Motor neuron (in vitro differentiated cells): ENCODE measurements at regions not wholly inside any gene's neighbourhood (a gene's known extent, or its start where the extent isn't known, plus 50 kb on each side); places are given as distances from the start of the nearest gene placed in this dataset.
"Not testable (repeated sequence)": the region's sequence is repeated elsewhere in the genome, so short reads cannot be mapped to it uniquely, and the experiment has no call there.

Experiments
- ATAC-seq, 8 experiments: fragments of 200-7000 bp; cut with Tn5 transposase; replicated peaks in 6 of 8; 2 replicates each; pipeline ENCODE4 v1.8.0; 2021; ENCODE audit warnings: mild to moderate bottlenecking in 8 of 8, moderate library complexity in 8 of 8
- H3K27ac ChIP-seq, 2 donors: fragments of 250-450 bp; sonication (Bioruptor Pico); 2 replicates each; pipeline ENCODE4 v1.9.0; 2021; ENCODE audit warnings: antibody characterized with exemption in 2 of 2, mild to moderate bottlenecking in 2 of 2, moderate library complexity in 1 of 2
- H3K4me1 ChIP-seq, 2 donors: fragments of 250-450 bp; sonication (Bioruptor Pico); replicated peaks in 1 of 2; 2 replicates each; pipeline ENCODE4 v1.6.1; 2021; ENCODE audit warnings: antibody characterized with exemption in 2 of 2, mild to moderate bottlenecking in 2 of 2, moderate library complexity in 1 of 2
- H3K4me3 ChIP-seq, 5 donors: fragments of 250-450 bp; sonication (Bioruptor Pico); 2 replicates each; pipeline ENCODE4 v1.9.0; 2021; ENCODE audit warnings: antibody characterized with exemption in 5 of 5, mild to moderate bottlenecking in 5 of 5, moderate library complexity in 4 of 5
- WGBS, 10 experiments: fragments of 450-650 bp; shearing (Covaris generic); methylation state at CpG; one replicate each; pipeline ENCODE4 v1.0.0; 2022; 5-methylcytosine and 5-hydroxymethylcytosine counted together
- in situ Hi-C, 9 experiments: fragments of 400-800 bp; cut with MboI; loops; one replicate each; pipeline ENCODE4 v1.15.0; 2021; ENCODE audit warnings: low sequenced_read_pairs in 9 of 9, low pct_unique_long_range_greater_than_20kb in 2 of 9; ENCODE audit not compliant: unreplicated experiment in 9 of 9

DNA sequence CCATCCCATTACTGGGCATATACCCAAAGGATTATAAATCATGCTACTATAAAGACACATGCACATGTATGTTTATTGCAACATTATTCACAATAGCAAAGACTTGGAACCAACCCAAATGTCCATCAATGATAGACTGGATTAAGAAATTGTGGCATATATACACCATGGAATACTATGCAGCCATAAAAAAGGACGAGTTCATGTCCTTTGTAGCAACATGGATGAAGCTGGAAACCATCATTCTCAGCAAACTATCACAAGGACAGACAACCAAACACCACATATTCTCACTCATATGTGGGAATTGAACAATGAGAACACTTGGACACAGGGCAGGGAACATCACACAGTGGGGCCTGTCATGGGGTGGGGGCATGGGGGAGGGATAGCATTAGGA is 181.5 kb upstream of the SPRY2 start:
- in situ Hi-C loops, H3K4me3 ChIP-seq, H3K27ac ChIP-seq, ATAC-seq, H3K4me1 ChIP-seq: not testable (repeated sequence)
- WGBS, 10 experiments: 40 to 43% methylated on average over 1 of the region's 1 CpG; no CpG with 5 or more reads in 8 of the 10 experiments

DNA sequence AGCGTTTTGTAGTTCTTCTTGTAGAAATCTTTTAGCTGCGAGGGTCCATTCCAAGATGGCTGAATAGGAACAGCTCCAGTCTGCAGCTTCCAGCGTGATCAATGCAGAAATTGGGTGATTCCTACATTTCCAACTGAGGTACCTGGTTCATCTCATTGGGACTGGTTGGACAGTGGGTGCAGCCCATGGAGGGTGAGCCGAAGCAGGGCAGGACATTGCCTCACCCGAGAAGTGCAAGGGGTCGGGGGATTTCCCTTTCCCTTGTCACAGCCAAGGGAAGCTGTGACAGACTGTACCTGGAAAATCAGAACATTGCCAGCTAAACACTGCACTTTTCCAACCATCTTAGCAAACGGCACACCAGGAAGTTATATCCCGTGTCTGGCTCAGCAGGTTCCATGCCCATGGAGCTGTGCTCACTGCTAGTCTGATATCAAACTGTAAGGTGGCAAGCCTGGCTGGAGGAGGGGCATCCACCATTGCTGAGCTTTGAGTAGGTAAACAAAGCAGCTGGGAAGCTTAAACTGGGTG is 176.0 kb upstream of the SPRY2 start:
- 0 to 100% (median 86%) methylated on average over 1 to 7 of the region's 8 CpGs; no CpG with 5 or more reads in 1 of the 10 experiments for WGBS, 10 experiments
- H3K4me1 ChIP-seq: no peaks in the 10 kb centered on the region
- H3K27ac ChIP-seq: no peak overlapping the region
- no peak for ATAC-seq
- in situ Hi-C loops: no loop called here
- H3K4me3 ChIP-seq: no peak overlapping the region

DNA sequence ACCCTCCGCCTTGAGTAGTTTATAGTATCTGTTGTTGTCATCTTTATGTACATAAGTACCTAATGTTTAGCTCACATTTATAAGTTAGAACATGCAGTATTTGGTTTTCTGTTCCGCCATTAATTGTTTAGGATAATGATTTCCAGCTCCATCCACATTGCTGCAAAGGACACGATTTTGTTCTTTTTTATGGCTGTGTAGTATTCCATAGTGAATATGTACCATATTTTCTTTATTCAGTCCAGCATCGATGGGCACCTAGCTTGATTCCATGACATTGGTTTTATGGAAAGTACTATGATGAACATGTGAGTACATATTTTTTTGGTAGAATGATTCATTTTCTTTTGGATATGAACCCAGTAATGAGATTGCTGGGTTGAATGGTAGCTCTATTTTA is 174.4 kb upstream of the SPRY2 start:
- H3K27ac ChIP-seq: no peak overlapping the region
- H3K4me1 ChIP-seq: no peaks in the 10 kb centered on the region
- WGBS, 10 experiments: 8 to 100% (median 82%) methylated on average over 2 to 4 of the region's 4 CpGs; no CpG with 5 or more reads in 1 of the 10 experiments
- in situ Hi-C loops: no loop called here
- no peak overlapping the region for H3K4me3 ChIP-seq
- no peak for ATAC-seq

DNA sequence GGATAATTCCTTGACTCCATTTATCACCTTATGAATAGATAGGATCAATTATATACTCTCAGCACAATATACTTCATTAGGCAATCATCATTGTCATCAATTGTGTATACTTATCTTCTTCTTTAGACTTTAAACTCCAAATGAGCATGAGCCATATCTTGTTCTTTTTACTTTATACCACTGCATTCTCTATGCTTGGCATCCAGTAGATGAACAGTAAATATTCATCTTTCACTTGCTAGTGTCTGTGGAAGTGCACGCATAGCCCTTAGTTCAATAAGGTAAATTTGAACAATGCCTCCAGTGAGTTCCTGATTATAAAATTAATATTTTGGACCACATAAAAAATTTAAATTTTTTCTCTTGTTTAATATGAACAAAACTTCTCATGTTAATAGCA is 172.3 kb upstream of the SPRY2 start:
- WGBS, 10 experiments: 70 to 100% (median 100%) methylated on average over 1 of the region's 1 CpG; no CpG with 5 or more reads in 1 of the 10 experiments

DNA sequence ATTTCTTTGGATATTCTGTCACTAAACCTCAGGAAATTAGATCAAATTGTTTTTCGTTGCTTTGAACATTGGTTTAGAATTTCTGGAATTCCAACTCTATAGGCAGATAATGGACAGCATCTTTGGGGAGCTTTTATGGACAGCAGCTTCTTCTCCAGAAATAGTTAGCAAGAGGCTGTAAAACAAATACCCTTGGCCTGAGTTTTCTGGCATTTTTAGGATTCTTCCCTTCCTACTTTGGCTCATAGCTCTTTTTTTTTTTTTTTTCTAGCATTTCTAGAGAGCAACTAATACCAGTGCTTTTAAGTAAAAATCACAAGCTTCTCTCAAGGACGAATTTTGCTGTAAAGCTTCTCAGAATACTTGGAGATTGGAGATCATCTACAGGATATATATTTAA is 169.8 kb upstream of the SPRY2 start:
- ATAC-seq: no peak
- in situ Hi-C loops: no loop called here

More for the DNA sequence above, 172.3 kb upstream of the SPRY2 start:
- no peak for ATAC-seq
- in situ Hi-C loops: no loop called here
- Histone ChIP-seq H3K4me3 (no peak overlapping the region), H3K27ac (no peak overlapping the region), H3K4me1 (no peaks in the 10 kb centered on the region)

DNA sequence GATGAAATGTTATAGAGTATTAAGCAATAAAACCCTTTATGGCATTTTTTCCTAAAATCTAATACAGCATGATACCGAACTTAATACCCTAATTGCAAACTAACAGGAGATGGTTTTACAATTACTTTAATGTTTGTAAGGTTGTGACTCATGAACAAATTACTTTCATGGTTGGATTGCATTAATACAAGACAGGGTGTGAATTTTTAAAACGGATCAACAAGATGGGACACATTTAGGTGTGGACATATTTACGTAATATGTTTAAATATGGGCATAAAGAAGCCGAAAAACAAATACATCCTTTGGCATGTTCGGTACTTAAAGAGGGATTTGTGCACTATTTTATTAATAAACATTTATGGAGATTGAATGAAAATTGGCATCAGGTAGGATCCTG is 168.3 kb upstream of the SPRY2 start:
- WGBS, 10 experiments: 0 to 100% (median 79%) methylated on average over 1 to 5 of the region's 5 CpGs

More for the DNA sequence above, 169.8 kb upstream of the SPRY2 start:
- no peak overlapping the region for H3K4me3 ChIP-seq
- H3K27ac ChIP-seq: no peak overlapping the region
- 17 to 100% (median 56%) methylated on average over 1 to 2 of the region's 2 CpGs; no CpG with 5 or more reads in 1 of the 10 experiments for WGBS, 10 experiments
- no peaks in the 10 kb centered on the region for H3K4me1 ChIP-seq

DNA sequence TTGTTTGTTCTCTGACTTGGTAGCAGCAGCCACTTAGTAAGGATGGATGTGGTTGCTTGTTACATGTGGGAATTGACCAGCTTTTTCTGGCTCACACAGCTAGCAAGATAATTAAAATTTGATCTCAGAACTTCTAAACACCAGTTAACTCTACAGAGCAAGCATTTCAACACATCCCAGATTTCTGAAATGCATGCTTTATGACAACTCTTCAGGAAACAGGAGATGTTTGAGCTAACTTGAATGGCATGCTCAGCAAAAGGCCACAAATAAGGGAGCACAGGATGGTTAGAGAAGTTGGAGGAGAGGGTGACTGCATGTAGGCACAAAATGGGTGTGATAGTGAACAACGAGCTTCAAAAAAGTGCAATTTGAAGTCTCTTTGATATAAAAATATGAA is 167.1 kb upstream of the SPRY2 start:
- WGBS, 10 experiments: 0 to 100% (median 87%) methylated on average over 1 of the region's 1 CpG; no CpG with 5 or more reads in 3 of the 10 experiments
- in situ Hi-C loops: no loop called here

More for the DNA sequence above, 168.3 kb upstream of the SPRY2 start:
- Histone ChIP-seq H3K4me3 (no peak overlapping the region), H3K4me1 (no peaks in the 10 kb centered on the region), H3K27ac (no peak overlapping the region)
- no peak for ATAC-seq
- in situ Hi-C loops: no loop called here

DNA sequence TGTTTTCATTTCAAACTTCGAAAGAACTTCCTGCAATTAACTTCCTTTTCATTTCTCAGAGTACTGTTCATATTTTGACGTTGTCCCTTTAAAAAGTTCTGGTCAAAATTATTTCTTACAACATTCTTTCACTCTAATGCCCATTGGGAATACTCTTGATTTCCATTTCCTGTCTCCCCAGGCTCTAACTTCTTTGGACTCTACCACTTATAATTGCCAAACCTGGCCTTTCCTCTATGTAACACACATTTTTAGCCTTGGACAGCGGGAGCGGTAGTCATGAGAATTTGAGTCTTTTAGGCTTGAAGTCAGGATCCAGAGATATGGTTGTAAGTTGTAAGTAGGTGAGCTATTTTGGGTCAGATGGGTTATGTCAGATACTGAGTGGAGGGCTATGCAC is 163.5 kb upstream of the SPRY2 start:
- no peak for ATAC-seq
- 46 to 94% (median 69%) methylated on average over 2 to 4 of the region's 4 CpGs; no CpG with 5 or more reads in 2 of the 10 experiments for WGBS, 10 experiments
- H3K27ac ChIP-seq: no peak overlapping the region

More for the DNA sequence above, 167.1 kb upstream of the SPRY2 start:
- no peaks in the 10 kb centered on the region for H3K4me1 ChIP-seq
- ATAC-seq: no peak
- H3K4me3 ChIP-seq: no peak overlapping the region
- no peak overlapping the region for H3K27ac ChIP-seq

DNA sequence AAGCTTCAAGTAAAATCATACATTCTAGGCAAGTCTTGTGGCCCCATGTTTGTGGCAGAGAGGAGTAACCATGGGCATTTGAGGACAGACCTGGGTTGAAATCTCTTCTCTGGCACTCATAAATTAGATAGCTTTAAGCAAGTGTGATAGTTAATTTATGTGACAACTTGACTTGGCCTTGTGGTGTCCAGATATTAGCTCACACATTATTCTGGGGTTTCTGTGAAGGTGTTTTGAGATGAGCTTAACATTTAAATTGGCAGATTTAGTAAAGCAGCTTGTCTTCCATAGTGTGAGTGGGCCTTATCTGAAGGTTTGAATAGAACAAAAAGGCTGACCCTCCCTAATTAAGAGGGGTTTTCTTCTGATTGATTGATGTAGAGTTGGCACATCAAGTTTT is 161.4 kb upstream of the SPRY2 start:
- Histone ChIP-seq H3K4me3 (no peak overlapping the region), H3K27ac (no peak overlapping the region), H3K4me1 (no peaks in the 10 kb centered on the region)
- in situ Hi-C loops: no loop called here
- ATAC-seq: no peak

More for the DNA sequence above, 163.5 kb upstream of the SPRY2 start:
- H3K4me3 ChIP-seq: no peak overlapping the region
- H3K4me1 ChIP-seq: no peaks in the 10 kb centered on the region
- in situ Hi-C loops: no loop called here

DNA sequence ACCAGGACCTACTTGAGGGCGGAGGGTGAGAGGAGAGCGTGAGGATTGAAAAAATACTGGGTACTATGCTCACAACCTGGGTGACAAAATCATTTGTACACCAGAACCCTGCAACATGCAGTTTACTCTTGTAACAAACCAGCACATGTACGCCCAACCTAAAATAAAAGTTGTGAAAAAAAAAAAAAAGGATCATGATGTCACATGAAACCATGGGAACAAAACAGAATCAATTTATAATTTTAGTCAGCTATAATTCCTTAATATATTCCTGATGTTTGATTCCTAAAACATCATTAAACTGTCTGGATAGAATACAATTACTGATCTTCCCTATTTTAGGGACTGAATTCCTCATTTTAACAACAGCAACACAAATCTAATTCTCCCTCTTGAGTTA is 160.6 kb upstream of the SPRY2 start:
- ATAC-seq: no peak
- 0 to 89% (median 75%) methylated on average over 1 to 3 of the region's 3 CpGs; no CpG with 5 or more reads in 1 of the 10 experiments for WGBS, 10 experiments
- Histone ChIP-seq H3K4me3 (no peak overlapping the region), H3K4me1 (no peaks in the 10 kb centered on the region), H3K27ac (no peak overlapping the region)
- in situ Hi-C loops: no loop called here

DNA sequence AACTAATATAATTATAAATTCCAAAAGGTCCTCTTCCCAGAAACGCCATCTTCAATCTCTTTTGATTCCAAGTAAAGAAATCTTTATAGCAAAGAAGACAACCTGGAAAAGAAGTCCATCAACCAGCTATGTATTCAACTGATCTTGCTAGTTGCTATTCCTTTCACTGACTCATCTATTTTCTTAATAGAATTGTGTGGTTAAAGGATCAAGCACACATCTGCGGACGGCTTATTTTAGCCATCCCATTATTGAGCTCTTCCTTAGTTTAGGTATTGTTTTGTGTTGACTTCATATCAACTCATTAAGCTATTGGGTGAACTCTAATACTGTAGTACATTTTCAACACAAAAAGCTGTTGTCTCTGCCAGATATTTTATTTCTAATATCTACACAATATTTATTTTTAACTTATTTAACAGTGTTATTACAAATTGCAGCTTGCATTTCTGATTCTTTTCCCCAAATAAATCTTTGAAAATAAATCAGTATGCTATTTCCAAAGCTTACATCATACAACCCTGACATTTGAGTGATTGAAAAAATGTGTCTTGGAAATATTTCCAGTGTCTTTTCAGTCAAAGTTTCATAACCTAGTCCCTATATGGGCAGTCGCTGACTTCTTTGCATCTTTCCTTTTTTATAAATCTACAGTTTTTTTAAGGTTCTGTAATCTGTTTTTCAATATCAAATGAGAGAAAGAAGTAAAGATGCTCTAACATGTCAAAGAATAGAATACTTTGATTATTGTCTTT is 158.8 kb upstream of the SPRY2 start:
- Histone ChIP-seq H3K4me3 (no peak overlapping the region), H3K4me1 (no peaks in the 10 kb centered on the region), H3K27ac (no peak overlapping the region)
- ATAC-seq: no peak
- in situ Hi-C loops: no loop called here
- 0 to 100% (median 81%) methylated on average over 1 to 4 of the region's 4 CpGs for WGBS, 10 experiments

DNA sequence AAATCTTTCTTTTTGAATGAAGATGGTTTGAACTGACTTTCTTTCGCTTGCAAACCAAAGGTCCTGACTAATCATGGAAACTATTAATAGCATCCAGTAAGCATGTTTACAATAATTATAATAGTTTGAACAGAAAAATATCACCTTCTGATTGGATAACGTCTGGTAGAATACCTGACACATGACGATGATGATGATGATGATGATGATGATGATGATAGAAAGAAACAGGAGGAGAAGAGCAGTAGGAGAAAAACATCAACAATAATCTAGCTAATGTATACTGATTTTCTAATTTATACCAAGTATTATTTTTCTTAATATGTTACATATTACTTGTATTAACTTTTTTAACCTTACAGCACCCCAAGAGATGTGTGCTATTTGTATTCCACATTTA is 157.5 kb upstream of the SPRY2 start:
- 14 to 100% (median 56%) methylated on average over 1 to 3 of the region's 3 CpGs; no CpG with 5 or more reads in 2 of the 10 experiments for WGBS, 10 experiments
- H3K27ac ChIP-seq: no peak overlapping the region
- in situ Hi-C loops: no loop called here
- ATAC-seq: no peak
- H3K4me1 ChIP-seq: no peaks in the 10 kb centered on the region
- H3K4me3 ChIP-seq: no peak overlapping the region

DNA sequence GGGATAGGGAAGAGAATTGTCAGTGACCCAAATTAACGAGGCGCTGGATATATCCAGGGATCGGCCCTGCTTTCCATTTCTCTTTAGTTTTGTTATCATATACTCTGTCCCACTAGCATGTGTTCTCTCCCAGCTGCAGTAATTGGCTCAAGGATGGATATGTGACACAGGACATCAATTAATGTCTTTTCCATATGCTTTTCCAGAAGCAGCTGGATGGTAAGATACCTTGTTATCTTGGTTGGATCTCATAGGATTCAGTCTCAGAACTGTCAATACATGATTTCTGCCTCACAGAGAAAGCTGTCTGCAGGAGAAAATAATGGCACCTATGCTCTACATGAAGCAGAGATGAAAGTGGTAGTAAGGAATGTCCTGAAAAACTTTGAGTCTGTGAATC is 157.1 kb upstream of the SPRY2 start:
- no peaks in the 10 kb centered on the region for H3K4me1 ChIP-seq
- no peak for ATAC-seq
- 0 to 100% (median 96%) methylated on average over 2 to 3 of the region's 3 CpGs; no CpG with 5 or more reads in 1 of the 10 experiments for WGBS, 10 experiments
- no peak overlapping the region for H3K27ac ChIP-seq
- in situ Hi-C loops: no loop called here
- no peak overlapping the region for H3K4me3 ChIP-seq

DNA sequence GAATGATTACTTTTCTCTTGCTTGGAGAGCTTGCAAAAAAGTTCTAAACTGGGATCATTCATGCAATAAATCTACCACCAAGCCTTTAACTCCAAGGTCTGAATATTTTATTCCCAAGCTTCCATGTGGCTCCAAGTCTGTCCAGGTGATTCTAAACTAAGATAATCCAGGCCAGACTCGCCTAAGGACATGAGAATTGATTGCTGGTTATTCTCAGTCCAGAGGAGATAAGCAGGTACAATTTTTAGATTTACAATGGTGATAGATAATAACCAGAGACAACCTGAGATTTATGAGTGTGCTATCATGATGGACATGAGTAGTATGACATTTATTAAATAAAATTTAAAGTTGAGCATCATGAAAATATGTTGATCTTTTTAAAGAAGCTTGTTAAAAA is 156.5 kb upstream of the SPRY2 start:
- H3K4me1 ChIP-seq: no peaks in the 10 kb centered on the region

More for the DNA sequence above, 156.5 kb upstream of the SPRY2 start:
- in situ Hi-C loops: no loop called here
- H3K27ac ChIP-seq: no peak overlapping the region
- ATAC-seq: no peak
- 0 to 86% (median 22%) methylated on average over 1 of the region's 1 CpG; no CpG with 5 or more reads in 3 of the 10 experiments for WGBS, 10 experiments
- H3K4me3 ChIP-seq: no peak overlapping the region
